ENCODE measurements at regions not wholly inside any gene's neighbourhood (a gene's known extent, or its start where the extent isn't known, plus 50 kb on each side); places are given as distances from the start of the nearest gene placed in this dataset.
A peak's percentile ranks its signal among the peaks of the same experiment; 100 is the strongest.

GRCh38 chr2:236861196-236861875 is 224.4 kb upstream of the COPS8 start:
- no peak for DNase-seq

- no peak for DNase-seq
Observed at GRCh38 chr2:236861944-236862343, 223.7 kb upstream of the COPS8 start.

GRCh38 chr2:236862526-236862925 is 223.2 kb upstream of the COPS8 start:
- no peak for DNase-seq

GRCh38 chr2:236862961-236863728 is 222.5 kb upstream of the COPS8 start:
- DNase-seq, result no peak

DNA sequence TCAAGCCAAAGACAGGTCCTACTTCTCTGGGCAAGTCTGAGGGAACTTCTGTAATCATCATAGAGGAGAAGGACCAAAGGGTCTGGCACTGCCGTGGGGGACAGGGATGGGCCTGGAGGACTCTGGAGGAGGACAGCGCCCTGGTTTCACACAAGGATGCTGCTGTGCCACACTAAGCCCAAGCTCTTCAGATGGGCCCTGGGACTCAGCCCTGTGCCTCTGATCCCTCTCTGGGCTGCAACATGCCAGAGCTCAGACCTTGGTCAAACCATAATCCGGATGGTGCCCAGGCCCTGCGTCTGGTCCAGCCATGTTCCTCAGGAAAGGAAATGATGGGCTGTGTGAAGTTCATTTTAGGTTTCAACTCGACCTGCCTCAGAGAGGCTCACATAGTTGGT is 222.0 kb upstream of the COPS8 start:
- DNase-seq, result no peak

- DNase-seq, result no peak
Observed at GRCh38 chr2:236865052-236865451, 220.6 kb upstream of the COPS8 start.

DNA sequence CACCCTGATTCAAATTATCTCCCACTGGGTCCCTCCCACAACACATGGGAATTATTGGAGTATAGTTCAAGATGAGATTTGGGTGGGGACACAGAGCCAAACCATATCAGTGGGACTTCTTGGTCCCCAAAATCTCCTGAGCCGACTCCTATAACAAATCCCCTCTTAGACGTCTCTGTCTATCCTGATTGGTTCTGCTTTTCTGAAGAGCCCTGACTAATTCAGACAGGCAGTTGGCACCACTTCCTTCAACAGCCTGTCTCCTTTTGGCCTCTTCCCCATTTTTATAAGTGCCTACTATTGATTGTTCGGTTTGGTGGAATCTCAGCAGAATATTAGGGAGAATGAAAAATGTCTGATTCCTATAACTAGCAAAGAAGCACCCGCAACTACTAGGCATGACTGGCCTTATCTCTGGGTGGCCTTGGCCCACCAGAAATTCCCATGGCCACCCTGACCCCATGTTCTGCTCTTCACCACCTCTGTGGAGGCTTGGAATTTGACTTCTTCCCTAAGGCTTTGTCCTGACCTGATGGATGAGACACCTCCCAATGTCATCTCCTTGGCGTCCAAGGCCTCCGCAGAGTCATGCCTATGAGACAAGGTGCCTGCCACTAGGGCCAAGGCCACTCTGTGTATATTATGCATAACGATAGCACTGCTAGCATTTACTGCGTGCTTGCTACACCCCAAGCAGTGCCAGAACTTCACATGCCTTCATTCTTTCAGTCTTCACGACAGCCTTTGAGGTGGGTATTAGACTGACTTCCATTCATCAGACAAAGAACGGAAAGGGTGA is 218.9 kb upstream of the COPS8 start:
- DNase-seq, result no peak

DNA sequence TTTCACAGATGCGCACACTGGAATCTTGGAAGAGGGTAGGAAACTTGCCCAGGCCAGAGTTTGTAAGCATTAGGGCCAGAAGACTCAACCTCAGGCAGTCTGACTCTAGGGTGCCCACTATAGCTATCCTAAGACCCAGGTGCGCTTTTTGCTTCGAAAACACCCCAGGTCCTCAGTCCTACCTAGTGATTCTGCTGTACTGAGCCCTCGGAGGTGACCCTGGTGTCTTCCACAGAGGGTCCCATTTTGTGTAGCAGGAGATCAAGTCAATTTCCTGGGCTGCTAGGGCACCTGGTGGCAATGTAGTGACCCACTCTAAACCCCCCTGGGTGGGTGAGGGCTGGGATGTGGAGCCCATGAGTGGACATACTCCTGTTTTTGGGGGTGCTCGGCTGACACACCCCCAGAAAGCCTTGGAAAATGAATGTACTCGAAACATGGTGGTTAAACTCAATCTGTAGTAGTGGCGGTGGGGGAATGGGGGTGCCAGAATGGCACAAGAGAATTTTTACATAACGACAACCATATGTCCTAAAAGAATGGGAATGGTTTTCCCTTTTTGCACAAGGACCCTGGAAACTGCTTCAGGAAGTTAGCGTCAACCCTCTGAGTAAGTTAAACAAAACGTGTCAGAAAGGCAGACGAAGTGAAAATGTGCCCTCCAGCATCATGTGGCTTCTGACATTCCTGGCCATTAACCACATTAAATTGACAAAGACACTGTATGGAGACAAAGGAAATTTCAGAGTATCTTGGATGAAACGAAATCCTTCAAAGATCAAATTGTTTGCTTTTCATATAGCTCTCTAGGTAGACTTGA is 218.0 kb upstream of the COPS8 start:
- no peak for DNase-seq

- DNase-seq, result no peak
Observed at GRCh38 chr2:236870370-236870769, 215.3 kb upstream of the COPS8 start.

- DNase-seq, result peak; percentile 9
Observed at GRCh38 chr2:236871500-236872001, 214.1 kb upstream of the COPS8 start.

DNA sequence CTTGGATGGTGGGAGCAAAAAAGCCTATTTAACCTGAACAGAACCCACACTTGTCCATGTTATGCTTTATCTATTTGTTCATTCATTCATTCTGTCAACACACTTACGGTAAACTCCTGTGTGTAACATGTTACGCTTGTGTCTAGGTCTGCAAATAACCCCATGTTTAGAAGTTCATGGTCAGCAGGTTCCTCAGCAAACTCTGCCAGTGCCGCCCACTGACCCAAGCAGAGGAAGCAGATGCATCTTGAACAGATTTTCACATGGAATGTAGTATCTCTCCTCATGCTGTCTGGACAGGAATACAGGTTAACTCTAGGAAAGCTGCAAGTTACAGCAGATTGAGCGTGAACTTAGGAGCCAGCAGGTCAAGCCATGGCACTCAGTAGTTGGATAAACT is 213.7 kb upstream of the COPS8 start:
- DNase-seq, result no peak

- DNase-seq, result no peak
Observed at GRCh38 chr2:236872981-236873380, 212.7 kb upstream of the COPS8 start.

DNA sequence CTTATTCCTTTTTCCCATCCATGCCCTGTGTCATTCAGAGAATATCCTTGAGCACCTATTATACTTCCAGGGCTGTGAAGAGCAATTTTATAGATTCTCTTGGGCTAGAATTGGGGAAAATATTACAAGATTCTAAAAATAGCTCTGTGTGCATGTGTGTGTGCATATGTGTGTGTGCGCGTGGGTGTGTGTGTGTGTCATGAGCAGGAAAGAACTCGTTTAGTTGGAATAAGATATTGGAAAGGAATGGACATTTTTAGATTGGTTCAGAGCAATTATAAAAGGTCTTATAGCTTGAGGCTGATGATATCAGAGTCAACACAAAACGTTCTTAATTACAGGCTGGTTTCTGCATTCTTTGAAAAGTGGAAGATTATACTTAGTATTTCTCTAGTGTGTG is 212.1 kb upstream of the COPS8 start:
- no peak for DNase-seq

GRCh38 chr2:236874866-236875481 is 210.7 kb upstream of the COPS8 start:
- no peak for DNase-seq

DNA sequence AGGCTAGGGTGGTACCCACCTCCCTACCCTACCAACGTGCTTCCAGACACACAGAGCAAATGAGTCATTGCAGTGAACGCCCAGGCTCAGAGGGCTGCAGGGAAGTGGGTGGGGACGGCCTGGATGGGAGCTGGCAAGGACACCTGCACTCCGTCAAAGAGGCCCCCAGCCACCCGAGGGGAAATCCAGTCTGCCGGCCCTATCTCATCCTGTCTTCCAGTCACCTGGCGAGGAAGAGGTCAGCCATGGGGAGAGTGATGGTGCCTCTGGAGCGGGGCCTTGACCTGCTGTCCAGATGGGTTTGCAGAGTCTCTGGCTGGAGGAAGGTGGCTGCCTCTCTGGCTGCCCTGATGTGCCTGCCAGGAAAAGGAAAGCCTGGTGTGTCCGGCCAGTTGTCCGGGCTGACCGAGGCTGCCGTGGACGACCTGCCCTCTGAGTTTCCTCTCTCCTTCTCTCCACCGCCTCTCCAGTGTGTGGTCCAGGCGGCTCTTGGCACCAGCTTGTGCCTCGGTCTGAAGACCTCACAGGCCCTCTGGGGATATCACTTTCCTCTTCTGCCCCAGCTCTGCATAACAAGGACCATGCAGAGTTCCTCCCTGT is 209.7 kb upstream of the COPS8 start:
- no peak for DNase-seq

DNA sequence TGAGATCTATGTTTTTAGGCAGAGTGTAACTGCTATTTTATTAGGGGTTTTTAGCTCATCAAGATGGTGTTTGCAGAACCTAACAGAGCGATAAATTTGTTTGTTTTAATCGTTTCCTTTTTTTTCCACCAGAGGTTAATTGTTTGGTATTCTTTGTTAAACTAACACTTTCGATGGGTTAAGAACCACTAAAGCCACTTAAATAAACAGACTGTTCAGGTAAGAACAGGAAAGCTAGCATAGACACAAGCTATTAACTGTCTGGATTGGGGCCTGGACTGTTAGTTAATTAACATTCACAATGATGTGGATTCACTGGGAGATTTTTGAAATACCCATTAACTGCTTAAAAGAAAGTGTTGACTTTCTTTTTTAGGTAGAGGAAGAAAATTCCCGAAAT is 209.0 kb upstream of the COPS8 start:
- no peak for DNase-seq

- DNase-seq, result no peak
Observed at GRCh38 chr2:236877972-236878371, 207.7 kb upstream of the COPS8 start.

GRCh38 chr2:236879416-236879963 is 206.2 kb upstream of the COPS8 start:
- no peak for DNase-seq

- DNase-seq, result no peak
Observed at GRCh38 chr2:236882074-236882473, 203.6 kb upstream of the COPS8 start.

- no peak for DNase-seq
Observed at GRCh38 chr2:236882930-236883329, 202.8 kb upstream of the COPS8 start.

DNA sequence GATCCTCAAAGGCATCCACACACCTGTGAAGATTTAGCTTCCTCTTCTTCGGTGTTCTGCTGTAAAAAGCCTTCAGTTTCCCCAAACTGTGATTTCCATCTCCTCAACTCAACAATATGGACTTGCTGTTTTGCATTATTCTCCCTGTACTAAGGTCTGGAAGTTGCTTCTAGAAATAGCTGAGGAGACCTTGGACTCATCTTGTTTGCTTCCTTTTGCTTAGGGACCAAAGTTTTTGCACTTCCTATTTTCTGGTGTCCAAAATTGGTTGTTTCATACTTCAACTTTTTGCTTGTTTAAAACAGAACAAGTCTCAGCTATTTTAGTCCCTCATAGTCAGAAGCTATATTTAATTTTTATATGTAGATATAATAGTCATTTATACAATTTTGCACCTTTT is 201.9 kb upstream of the COPS8 start:
- DNase-seq, result no peak

Measured in CD4-positive, alpha-beta T cell treated with Interleukin-17A for 1 hour (primary cell).